ENCODE measurements at regions not wholly inside any gene's neighbourhood (a gene's known extent, or its start where the extent isn't known, plus 50 kb on each side); places are given as distances from the start of the nearest gene placed in this dataset.

GRCh38 chr21:45338311-45339017 lies 50.8 kb upstream of the POFUT2 start:
- no peak for DNase-seq

GRCh38 chr21:45339421-45340402 lies 52.0 kb upstream of the POFUT2 start:
- no peak for DNase-seq

GRCh38 chr21:45340515-45340914 lies 52.8 kb upstream of the POFUT2 start:
- no peak for DNase-seq

- DNase-seq, result no peak
Observed at GRCh38 chr21:45341261-45341660, 53.6 kb upstream of the POFUT2 start.

- DNase-seq, result peak; percentile 36
Observed at GRCh38 chr21:45341779-45342178, 54.1 kb upstream of the POFUT2 start.

- DNase-seq, result no peak
Observed at GRCh38 chr21:45343891-45344290, 56.2 kb upstream of the POFUT2 start.

- DNase-seq, result no peak
Observed at GRCh38 chr21:45344576-45344975, 56.9 kb upstream of the POFUT2 start.

- DNase-seq, result no peak
Observed at GRCh38 chr21:45347048-45347711, 57.8 kb upstream of the COL18A1 start.

- DNase-seq, result no peak
Observed at GRCh38 chr21:45347712-45348499, 57.1 kb upstream of the COL18A1 start.

- DNase-seq, result no peak
Observed at GRCh38 chr21:45348591-45349327, 56.2 kb upstream of the COL18A1 start.

- no peak for DNase-seq
Observed at GRCh38 chr21:45350206-45350854, 54.6 kb upstream of the COL18A1 start.

- no peak for DNase-seq
Observed at GRCh38 chr21:45351061-45351460, 53.9 kb upstream of the COL18A1 start.

GRCh38 chr21:45351526-45352275 lies 53.3 kb upstream of the COL18A1 start:
- DNase-seq, result no peak

GRCh38 chr21:45352621-45353139 lies 52.3 kb upstream of the COL18A1 start:
- DNase-seq, result no peak

- DNase-seq, result no peak
Observed at GRCh38 chr21:45353200-45353599, 51.8 kb upstream of the COL18A1 start.

- DNase-seq, result no peak
Observed at GRCh38 chr21:45354970-45355369, 50.0 kb upstream of the COL18A1 start.

Data from NCI-H748 treated with DMSO at 0.1 percent for 48 hours (cell line).